Prostate gland (tissue), 2 donors: ENCODE measurements at regions not wholly inside any gene's neighbourhood (a gene's known extent, or its start where the extent isn't known, plus 50 kb on each side); places are given as distances from the start of the nearest gene placed in this dataset.
"Not testable (repeated sequence)": the region's sequence is repeated elsewhere in the genome, so short reads cannot be mapped to it uniquely, and the experiment has no call there.

Experiments
- POLR2A ChIP-seq: fragments of 450-650 bp; IDR thresholded peaks from one replicate; pipeline ENCODE4 v1.6.1; 2016; ENCODE audit warnings: antibody characterized with exemption, mild to moderate bottlenecking
- POLR2AphosphoS5 ChIP-seq: sonication (generic); formaldehyde crosslinking; IDR thresholded peaks from one replicate; pipeline ENCODE4 v1.6.1; 2017; ENCODE audit warnings: antibody characterized with exemption
- TF ChIP-seq, protein P1 (sequence below), 4 experiments: fragments of 200-600 bp in 2 of 4; fragments of 450-650 bp in 2 of 4; sonication (generic) in 2 of 4; IDR thresholded peaks; 1 replicate in 3 of 4; 2 replicates in 1 of 4; pipeline ENCODE4 v1.5.1; 2016 to 2019; ENCODE audit warnings: antibody characterized with exemption in 4 of 4, mild to moderate bottlenecking in 2 of 4, moderate library complexity in 2 of 4

DNA sequence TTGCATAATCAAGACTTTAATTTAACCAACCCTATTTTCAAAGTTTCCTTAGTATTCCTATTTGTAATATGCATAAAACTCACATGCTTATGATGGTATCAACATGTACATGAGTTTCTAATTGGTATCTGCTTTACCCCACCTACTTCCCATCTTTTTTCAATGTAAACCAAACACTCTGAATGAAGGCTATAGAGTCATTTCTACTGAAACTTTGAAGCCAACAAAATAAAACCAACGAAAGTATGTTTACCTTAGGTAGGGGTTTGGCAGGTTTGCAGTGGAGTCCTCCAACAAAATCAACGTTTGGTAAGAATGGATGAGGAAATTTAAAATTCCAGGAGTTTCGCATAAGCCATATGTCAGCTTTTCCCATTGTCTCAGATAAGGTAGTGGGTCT, 66.4 kb upstream of the UGT2A3 start:
- TF ChIP-seq, protein P1, sequence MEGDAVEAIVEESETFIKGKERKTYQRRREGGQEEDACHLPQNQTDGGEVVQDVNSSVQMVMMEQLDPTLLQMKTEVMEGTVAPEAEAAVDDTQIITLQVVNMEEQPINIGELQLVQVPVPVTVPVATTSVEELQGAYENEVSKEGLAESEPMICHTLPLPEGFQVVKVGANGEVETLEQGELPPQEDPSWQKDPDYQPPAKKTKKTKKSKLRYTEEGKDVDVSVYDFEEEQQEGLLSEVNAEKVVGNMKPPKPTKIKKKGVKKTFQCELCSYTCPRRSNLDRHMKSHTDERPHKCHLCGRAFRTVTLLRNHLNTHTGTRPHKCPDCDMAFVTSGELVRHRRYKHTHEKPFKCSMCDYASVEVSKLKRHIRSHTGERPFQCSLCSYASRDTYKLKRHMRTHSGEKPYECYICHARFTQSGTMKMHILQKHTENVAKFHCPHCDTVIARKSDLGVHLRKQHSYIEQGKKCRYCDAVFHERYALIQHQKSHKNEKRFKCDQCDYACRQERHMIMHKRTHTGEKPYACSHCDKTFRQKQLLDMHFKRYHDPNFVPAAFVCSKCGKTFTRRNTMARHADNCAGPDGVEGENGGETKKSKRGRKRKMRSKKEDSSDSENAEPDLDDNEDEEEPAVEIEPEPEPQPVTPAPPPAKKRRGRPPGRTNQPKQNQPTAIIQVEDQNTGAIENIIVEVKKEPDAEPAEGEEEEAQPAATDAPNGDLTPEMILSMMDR (IDR thresholded peaks at IDR 0.05) = not testable (repeated sequence)
- TF ChIP-seq POLR2A, POLR2AphosphoS5: not testable (repeated sequence)
